GM12875 (cell line): ENCODE measurements at regions not wholly inside any gene's neighbourhood (a gene's known extent, or its start where the extent isn't known, plus 50 kb on each side); places are given as distances from the start of the nearest gene placed in this dataset.

Experiments used
- H3K4me3 ChIP-seq: one replicate; pipeline ENCODE4 v1.5.1; 2011; ENCODE audit warnings: low read depth, low read length, control low read depth
- TF ChIP-seq, protein P1 (sequence below): IDR thresholded peaks from 2 replicates; pipeline ENCODE4 v1.5.1; 2011; ENCODE audit warnings: low read depth, mild to moderate bottlenecking, control low read depth, inconsistent platforms, low read length, moderate library complexity, borderline replicate concordance; ENCODE audit not compliant: insufficient read depth

DNA sequence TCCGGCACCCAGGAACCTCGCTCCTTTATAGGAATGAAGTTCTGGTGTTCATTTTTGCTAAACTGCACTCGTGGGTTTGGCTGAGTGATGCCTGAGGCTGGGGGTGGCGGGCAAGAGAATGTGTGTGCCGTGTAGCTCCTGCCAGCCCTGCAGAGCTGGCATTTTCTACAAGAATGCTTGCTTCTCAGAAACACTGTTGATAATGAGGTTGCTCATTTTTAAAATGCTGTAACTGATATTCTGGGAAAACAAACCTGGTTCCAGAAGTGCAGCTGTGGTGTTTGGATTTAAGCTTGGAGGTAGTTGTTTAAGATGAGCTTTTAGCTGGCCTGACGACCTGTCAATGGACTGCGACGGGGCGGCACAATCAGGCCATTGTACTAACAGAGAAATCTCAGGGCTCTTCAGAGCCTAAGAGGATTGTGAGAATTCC lies 511.9 kb upstream of the TNP1 start:
- TF ChIP-seq, protein P1, sequence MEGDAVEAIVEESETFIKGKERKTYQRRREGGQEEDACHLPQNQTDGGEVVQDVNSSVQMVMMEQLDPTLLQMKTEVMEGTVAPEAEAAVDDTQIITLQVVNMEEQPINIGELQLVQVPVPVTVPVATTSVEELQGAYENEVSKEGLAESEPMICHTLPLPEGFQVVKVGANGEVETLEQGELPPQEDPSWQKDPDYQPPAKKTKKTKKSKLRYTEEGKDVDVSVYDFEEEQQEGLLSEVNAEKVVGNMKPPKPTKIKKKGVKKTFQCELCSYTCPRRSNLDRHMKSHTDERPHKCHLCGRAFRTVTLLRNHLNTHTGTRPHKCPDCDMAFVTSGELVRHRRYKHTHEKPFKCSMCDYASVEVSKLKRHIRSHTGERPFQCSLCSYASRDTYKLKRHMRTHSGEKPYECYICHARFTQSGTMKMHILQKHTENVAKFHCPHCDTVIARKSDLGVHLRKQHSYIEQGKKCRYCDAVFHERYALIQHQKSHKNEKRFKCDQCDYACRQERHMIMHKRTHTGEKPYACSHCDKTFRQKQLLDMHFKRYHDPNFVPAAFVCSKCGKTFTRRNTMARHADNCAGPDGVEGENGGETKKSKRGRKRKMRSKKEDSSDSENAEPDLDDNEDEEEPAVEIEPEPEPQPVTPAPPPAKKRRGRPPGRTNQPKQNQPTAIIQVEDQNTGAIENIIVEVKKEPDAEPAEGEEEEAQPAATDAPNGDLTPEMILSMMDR, result no peak
- no peak overlapping the region for H3K4me3 ChIP-seq

DNA sequence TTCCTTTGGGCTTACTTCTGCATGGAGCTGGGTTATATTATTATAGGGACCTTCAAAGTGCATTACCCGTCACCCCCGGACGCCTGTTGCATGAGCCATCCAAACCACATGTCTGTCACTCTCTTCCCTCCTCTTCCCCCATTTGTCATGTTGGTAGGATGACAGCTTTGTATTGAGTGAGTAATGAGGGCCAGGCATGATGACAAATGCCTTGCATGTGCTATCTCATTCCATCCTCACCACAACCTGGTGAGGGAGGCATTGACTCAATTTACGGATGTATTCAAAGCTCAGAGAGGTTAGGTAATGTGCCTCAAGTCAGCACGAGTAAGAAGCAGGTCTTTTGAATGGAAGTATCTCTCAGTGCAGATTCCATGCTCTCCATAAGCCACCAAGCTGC lies 510.5 kb upstream of the TNP1 start:
- H3K4me3 ChIP-seq, result no peak overlapping the region
- TF ChIP-seq, protein P1, result no peak

DNA sequence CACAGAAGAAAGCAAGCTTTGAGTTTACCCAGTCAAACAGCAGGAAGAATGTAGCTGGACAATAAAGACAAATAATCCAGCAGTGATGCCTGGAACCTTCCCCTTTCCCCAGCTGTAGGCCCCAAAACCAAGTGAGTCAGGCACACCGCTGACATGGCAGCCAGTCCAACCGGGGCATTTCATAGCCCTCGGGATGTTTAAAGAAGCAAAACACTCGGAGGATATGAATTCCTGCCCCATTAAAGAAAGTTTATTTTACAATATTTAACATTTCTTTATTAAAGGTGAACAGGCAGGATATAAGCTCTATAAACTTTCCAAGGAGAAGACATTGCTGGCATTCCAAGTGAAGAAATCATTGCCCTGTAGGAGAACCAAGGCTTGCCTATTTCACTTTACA lies 507.6 kb upstream of the TNP1 start:
- H3K4me3 ChIP-seq, result no peak overlapping the region
- TF ChIP-seq, protein P1, result no peak

DNA sequence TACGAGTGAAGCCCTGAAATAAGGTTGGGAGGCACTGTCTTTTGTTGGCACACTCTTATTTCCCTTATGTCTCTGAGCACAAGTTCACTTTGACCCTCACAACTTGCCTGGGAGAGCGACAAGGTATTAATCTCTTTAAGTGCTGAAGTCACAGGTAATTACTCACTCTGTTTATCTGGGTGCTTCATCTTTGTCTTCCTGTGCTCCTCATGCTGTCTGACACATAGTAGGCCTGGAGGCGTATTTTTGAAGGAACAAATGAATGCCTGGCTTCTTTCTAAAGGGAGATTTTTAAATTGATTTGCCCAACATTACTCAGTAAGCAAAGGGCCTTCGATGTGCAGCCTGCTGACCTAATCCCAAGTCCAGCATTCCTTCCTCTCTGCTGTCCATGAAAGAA lies 507.1 kb upstream of the TNP1 start:
- TF ChIP-seq, protein P1, result no peak
- no peak overlapping the region for H3K4me3 ChIP-seq

DNA sequence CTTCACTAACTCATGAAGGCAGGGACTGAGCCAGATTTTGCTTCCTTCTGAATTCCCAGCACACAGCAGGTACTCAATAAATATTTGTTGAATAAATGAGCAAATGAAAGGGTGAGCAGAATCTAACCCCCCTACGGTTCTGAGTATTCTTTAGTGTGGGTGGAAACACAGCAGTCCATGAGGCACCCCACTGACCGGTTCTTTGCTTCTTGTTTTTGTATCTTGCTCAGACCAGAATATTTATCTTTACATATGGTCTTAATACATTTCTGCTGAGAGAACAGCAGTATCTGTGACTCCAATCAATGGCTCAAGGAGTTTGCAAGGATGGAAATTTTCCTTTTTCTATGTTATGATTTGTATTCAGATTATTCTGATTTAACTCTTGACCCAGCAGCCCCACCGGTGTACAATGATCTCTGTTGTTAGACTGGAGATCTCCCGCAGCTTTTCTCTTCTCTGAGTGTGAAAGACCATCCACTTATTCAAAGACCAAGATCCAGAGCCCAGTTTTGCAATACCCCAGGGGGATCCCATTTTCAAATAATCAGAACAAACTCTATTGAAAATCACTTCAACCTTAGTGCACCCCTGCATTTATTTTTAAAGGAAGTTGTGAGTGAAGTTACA lies 506.5 kb upstream of the TNP1 start:
- TF ChIP-seq, protein P1, result no peak
- H3K4me3 ChIP-seq, result no peak overlapping the region

DNA sequence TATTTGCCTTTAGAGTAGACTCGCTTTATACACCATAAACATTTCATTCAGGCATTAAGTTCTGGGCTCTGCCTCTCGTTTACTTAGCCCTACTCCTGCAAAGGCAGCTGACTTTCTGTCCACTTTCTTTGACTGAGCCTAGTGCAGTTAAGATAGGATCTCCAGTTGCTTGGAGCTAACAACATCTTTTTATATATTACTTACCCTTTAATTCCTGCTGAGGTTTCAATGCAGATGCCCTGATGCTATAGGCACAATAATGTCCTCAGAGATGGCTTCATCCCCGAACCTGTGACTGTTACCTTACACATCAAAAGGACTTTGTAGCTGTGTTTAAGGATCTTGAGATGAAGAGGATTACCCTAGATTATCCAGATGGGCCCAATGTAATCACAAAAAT lies 505.8 kb upstream of the TNP1 start:
- TF ChIP-seq, protein P1, result no peak
- H3K4me3 ChIP-seq, result no peak overlapping the region

DNA sequence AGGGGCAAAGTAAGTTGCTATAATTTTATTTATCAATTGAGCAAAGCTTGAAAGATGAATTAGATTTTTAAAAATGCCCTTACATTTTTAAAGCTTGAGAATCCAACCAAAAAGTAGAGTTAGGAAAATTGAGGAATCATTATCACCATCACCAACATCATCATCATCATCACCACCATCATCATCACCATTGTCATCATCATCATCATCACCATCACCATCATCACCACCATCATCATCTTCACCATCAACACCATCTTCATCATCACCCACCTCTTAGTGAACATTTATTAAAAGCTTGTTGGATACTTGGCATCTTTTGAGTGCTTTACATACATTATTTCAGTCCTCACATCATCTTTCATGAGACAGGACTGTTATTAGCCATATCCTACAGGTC lies 504.4 kb upstream of the TNP1 start:
- no peak overlapping the region for H3K4me3 ChIP-seq
- TF ChIP-seq, protein P1, result no peak
